Hepatocyte (in vitro differentiated cells): ENCODE measurements at regions not wholly inside any gene's neighbourhood (a gene's known extent, or its start where the extent isn't known, plus 50 kb on each side); places are given as distances from the start of the nearest gene placed in this dataset.
"Not testable (repeated sequence)": the region's sequence is repeated elsewhere in the genome, so short reads cannot be mapped to it uniquely, and the experiment has no call there.

Experiments
- DNase-seq: peaks from one replicate; pipeline ENCODE4 v3.0.0-alpha.2; 2016; ENCODE audit warnings: low spot score
- H2AFZ ChIP-seq: fragments of 200-600 bp; sonication (generic); 2 replicates; pipeline ENCODE4 v1.6.0; 2016; ENCODE audit warnings: antibody characterized with exemption, mild to moderate bottlenecking
- H3K27ac ChIP-seq: fragments of 200-600 bp; sonication (generic); 2 replicates; pipeline ENCODE4 v1.5.1; 2016; ENCODE audit warnings: mild to moderate bottlenecking
- H3K27me3 ChIP-seq: fragments of 200-600 bp; sonication (generic); 2 replicates; pipeline ENCODE4 v1.6.1; 2016
- H3K36me3 ChIP-seq: fragments of 200-600 bp; sonication (generic); replicated peaks from 2 replicates; pipeline ENCODE4 v1.5.1; 2016; ENCODE audit warnings: low read depth; ENCODE audit not compliant: insufficient read depth
- H3K4me1 ChIP-seq: fragments of 200-600 bp; sonication (generic); 2 replicates; pipeline ENCODE4 v1.5.1; 2016; ENCODE audit warnings: mild to moderate bottlenecking, moderate library complexity; ENCODE audit not compliant: insufficient read depth
- H3K4me2 ChIP-seq: fragments of 200-600 bp; sonication (generic); 2 replicates; pipeline ENCODE4 v1.6.0; 2016
- H3K4me3 ChIP-seq: fragments of 200-600 bp; sonication (generic); 2 replicates; pipeline ENCODE4 v1.5.1; 2016; ENCODE audit warnings: mild to moderate bottlenecking
- H3K79me2 ChIP-seq: fragments of 200-600 bp; sonication (generic); 2 replicates; pipeline ENCODE4 v1.6.0; 2017; ENCODE audit warnings: mild to moderate bottlenecking
- H3K9me2 ChIP-seq: fragments of 200-600 bp; sonication (generic); replicated peaks from 2 replicates; pipeline ENCODE4 v1.6.0; 2017; ENCODE audit warnings: mild to moderate bottlenecking; ENCODE audit not compliant: insufficient read depth
- H3K9me3 ChIP-seq: fragments of 200-600 bp; sonication (generic); 2 replicates; pipeline ENCODE4 v1.5.1; 2016; ENCODE audit warnings: low read depth, mild to moderate bottlenecking
- H4K20me1 ChIP-seq: fragments of 200-600 bp; sonication (generic); 2 replicates; pipeline ENCODE4 v1.6.0; 2016; ENCODE audit warnings: mild to moderate bottlenecking; ENCODE audit not compliant: insufficient read depth, poor library complexity, severe bottlenecking
- CTCF ChIP-seq: fragments of 200-600 bp; sonication (generic); IDR thresholded peaks from 2 replicates; pipeline ENCODE4 v1.5.1; 2016; ENCODE audit warnings: antibody characterized with exemption, mild to moderate bottlenecking; ENCODE audit not compliant: poor library complexity
- EZH2 ChIP-seq: fragments of 200-600 bp; sonication (generic); IDR thresholded peaks from 2 replicates; pipeline ENCODE4 v1.6.1; 2016; ENCODE audit warnings: antibody characterized with exemption, mild to moderate bottlenecking, borderline replicate concordance
- EZH2phosphoT487 ChIP-seq: fragments of 200-600 bp; sonication (generic); IDR thresholded peaks from one replicate; pipeline ENCODE4 v1.6.1; 2018; ENCODE audit warnings: antibody characterized with exemption, mild to moderate bottlenecking, low read depth, moderate library complexity; ENCODE audit not compliant: unreplicated experiment, severe bottlenecking
- WGBS: methylation state at CpG from one replicate; pipeline ENCODE4 v1.1.6; 2016; ENCODE audit warnings: low lambda C conversion rate; ENCODE audit errors: missing lambda C conversion rate; 5-methylcytosine and 5-hydroxymethylcytosine counted together

DNA sequence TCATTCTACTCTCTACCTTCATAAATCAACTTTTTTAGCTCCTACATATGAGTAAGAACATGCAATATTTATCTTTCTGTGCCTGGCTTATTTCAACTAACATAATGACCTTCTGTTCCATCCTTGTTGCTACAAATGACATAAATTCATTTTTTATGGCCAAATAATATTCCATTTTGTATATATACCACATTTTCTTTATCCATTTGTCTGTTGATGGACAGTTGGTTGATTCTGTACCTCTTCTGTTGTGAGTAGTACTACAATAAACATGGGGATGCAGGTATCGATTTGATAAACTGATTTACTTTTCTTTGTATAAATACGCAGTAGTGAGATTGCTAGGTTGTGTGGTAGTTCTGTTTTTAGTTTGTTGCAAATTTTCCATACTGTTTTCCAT lies 279.5 kb upstream of the NFIA start:
- no peak overlapping the region for H3K4me3 ChIP-seq
- no peaks in the 10 kb centered on the region for H3K36me3 ChIP-seq
- H4K20me1 ChIP-seq: no peaks in the 10 kb centered on the region
- H3K4me2 ChIP-seq: no peak overlapping the region
- no peaks in the 10 kb centered on the region for H3K9me3 ChIP-seq
- H3K4me1 ChIP-seq: no peaks in the 10 kb centered on the region
- WGBS: 98% methylated on average over 2 of the region's 2 CpGs
- DNase-seq: no peak
- H3K79me2 ChIP-seq: no peaks in the 10 kb centered on the region
- no peaks in the 10 kb centered on the region for H3K27me3 ChIP-seq
- no peak overlapping the region for H2AFZ ChIP-seq
- no peak overlapping the region for H3K27ac ChIP-seq
- H3K9me2 ChIP-seq: no peaks in the 10 kb centered on the region
- TF ChIP-seq EZH2phosphoT487: no peak
- TF ChIP-seq CTCF: no peak
- TF ChIP-seq EZH2: no peak

DNA sequence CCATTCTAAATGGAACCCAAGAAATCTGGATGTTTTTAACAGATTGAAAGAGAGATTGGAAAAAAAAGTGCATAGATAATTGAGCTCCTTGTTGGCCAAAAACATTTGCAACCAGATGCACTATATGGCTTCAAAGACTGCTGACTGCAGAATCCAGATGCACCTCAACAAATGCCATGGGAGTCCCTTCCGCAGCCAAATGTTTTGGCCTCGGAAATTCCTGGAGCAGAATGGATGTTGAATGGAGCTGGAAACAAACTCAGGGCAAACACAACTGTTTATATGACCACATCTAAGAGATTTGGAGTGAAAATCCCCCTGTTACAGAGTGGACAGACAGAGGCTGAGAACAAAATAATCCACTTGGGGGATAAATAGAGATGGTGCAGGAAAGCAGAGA lies 285.0 kb upstream of the NFIA start:
- H3K4me1 ChIP-seq: no peaks in the 10 kb centered on the region
- H3K36me3 ChIP-seq: no peaks in the 10 kb centered on the region
- H3K4me2 ChIP-seq: no peak overlapping the region
- no peak overlapping the region for H3K27ac ChIP-seq
- H3K79me2 ChIP-seq: no peaks in the 10 kb centered on the region
- no peaks in the 10 kb centered on the region for H3K9me2 ChIP-seq
- no peaks in the 10 kb centered on the region for H3K9me3 ChIP-seq
- H2AFZ ChIP-seq: no peak overlapping the region
- DNase-seq: no peak
- WGBS: 90% methylated on average over 2 of the region's 2 CpGs
- no peaks in the 10 kb centered on the region for H4K20me1 ChIP-seq
- no peak overlapping the region for H3K4me3 ChIP-seq
- H3K27me3 ChIP-seq: no peaks in the 10 kb centered on the region
- no peak for TF ChIP-seq EZH2
- no peak for TF ChIP-seq CTCF
- no peak for TF ChIP-seq EZH2phosphoT487

GRCh38 chr1:60791226-60791625 lies 291.1 kb upstream of the NFIA start:
- TF ChIP-seq CTCF (no peak), EZH2 (no peak), EZH2phosphoT487 (no peak)
- Histone ChIP-seq H3K9me2 (no peaks in the 10 kb centered on the region), H3K27me3 (no peaks in the 10 kb centered on the region), H3K4me2 (no peak overlapping the region), H3K27ac (no peak overlapping the region), H4K20me1 (no peaks in the 10 kb centered on the region), H3K36me3 (no peaks in the 10 kb centered on the region), H3K4me3 (no peak overlapping the region), H3K9me3 (no peaks in the 10 kb centered on the region), H3K79me2 (no peaks in the 10 kb centered on the region), H3K4me1 (no peaks in the 10 kb centered on the region), H2AFZ (no peak overlapping the region)
- no peak for DNase-seq
- 90% methylated on average over 5 of the region's 5 CpGs for WGBS

- H4K20me1 ChIP-seq, H3K27me3 ChIP-seq, H3K4me2 ChIP-seq, H3K79me2 ChIP-seq, H2AFZ ChIP-seq, H3K27ac ChIP-seq, H3K36me3 ChIP-seq, DNase-seq, H3K4me3 ChIP-seq, H3K4me1 ChIP-seq, H3K9me2 ChIP-seq, H3K9me3 ChIP-seq: not testable (repeated sequence)
- WGBS: 73% methylated on average over 2 of the region's 2 CpGs
These were observed 309.3 kb upstream of the NFIA start for GRCh38 chr1:60773099-60773498.
